Hepatocyte (in vitro differentiated cells): ENCODE measurements at regions not wholly inside any gene's neighbourhood (a gene's known extent, or its start where the extent isn't known, plus 50 kb on each side); places are given as distances from the start of the nearest gene placed in this dataset.

Experiments
- DNase-seq: peaks from one replicate; pipeline ENCODE4 v3.0.0-alpha.2; 2016; ENCODE audit warnings: low spot score
- H2AFZ ChIP-seq: fragments of 200-600 bp; sonication (generic); 2 replicates; pipeline ENCODE4 v1.6.0; 2016; ENCODE audit warnings: antibody characterized with exemption, mild to moderate bottlenecking
- H3K27ac ChIP-seq: fragments of 200-600 bp; sonication (generic); 2 replicates; pipeline ENCODE4 v1.5.1; 2016; ENCODE audit warnings: mild to moderate bottlenecking
- H3K27me3 ChIP-seq: fragments of 200-600 bp; sonication (generic); 2 replicates; pipeline ENCODE4 v1.6.1; 2016
- H3K36me3 ChIP-seq: fragments of 200-600 bp; sonication (generic); replicated peaks from 2 replicates; pipeline ENCODE4 v1.5.1; 2016; ENCODE audit warnings: low read depth; ENCODE audit not compliant: insufficient read depth
- H3K4me1 ChIP-seq: fragments of 200-600 bp; sonication (generic); 2 replicates; pipeline ENCODE4 v1.5.1; 2016; ENCODE audit warnings: mild to moderate bottlenecking, moderate library complexity; ENCODE audit not compliant: insufficient read depth
- H3K4me2 ChIP-seq: fragments of 200-600 bp; sonication (generic); 2 replicates; pipeline ENCODE4 v1.6.0; 2016
- H3K4me3 ChIP-seq: fragments of 200-600 bp; sonication (generic); 2 replicates; pipeline ENCODE4 v1.5.1; 2016; ENCODE audit warnings: mild to moderate bottlenecking
- H3K79me2 ChIP-seq: fragments of 200-600 bp; sonication (generic); 2 replicates; pipeline ENCODE4 v1.6.0; 2017; ENCODE audit warnings: mild to moderate bottlenecking
- H3K9me2 ChIP-seq: fragments of 200-600 bp; sonication (generic); replicated peaks from 2 replicates; pipeline ENCODE4 v1.6.0; 2017; ENCODE audit warnings: mild to moderate bottlenecking; ENCODE audit not compliant: insufficient read depth
- H3K9me3 ChIP-seq: fragments of 200-600 bp; sonication (generic); 2 replicates; pipeline ENCODE4 v1.5.1; 2016; ENCODE audit warnings: low read depth, mild to moderate bottlenecking
- H4K20me1 ChIP-seq: fragments of 200-600 bp; sonication (generic); 2 replicates; pipeline ENCODE4 v1.6.0; 2016; ENCODE audit warnings: mild to moderate bottlenecking; ENCODE audit not compliant: insufficient read depth, poor library complexity, severe bottlenecking
- EZH2 ChIP-seq: fragments of 200-600 bp; sonication (generic); IDR thresholded peaks from 2 replicates; pipeline ENCODE4 v1.6.1; 2016; ENCODE audit warnings: antibody characterized with exemption, mild to moderate bottlenecking, borderline replicate concordance
- EZH2phosphoT487 ChIP-seq: fragments of 200-600 bp; sonication (generic); IDR thresholded peaks from one replicate; pipeline ENCODE4 v1.6.1; 2018; ENCODE audit warnings: antibody characterized with exemption, mild to moderate bottlenecking, low read depth, moderate library complexity; ENCODE audit not compliant: unreplicated experiment, severe bottlenecking
- WGBS: methylation state at CpG from one replicate; pipeline ENCODE4 v1.1.6; 2016; ENCODE audit warnings: low lambda C conversion rate; ENCODE audit errors: missing lambda C conversion rate; 5-methylcytosine and 5-hydroxymethylcytosine counted together
- TF ChIP-seq, protein P1 (sequence below): fragments of 200-600 bp; sonication (generic); IDR thresholded peaks from 2 replicates; pipeline ENCODE4 v1.5.1; 2016; ENCODE audit warnings: antibody characterized with exemption, mild to moderate bottlenecking; ENCODE audit not compliant: poor library complexity

DNA sequence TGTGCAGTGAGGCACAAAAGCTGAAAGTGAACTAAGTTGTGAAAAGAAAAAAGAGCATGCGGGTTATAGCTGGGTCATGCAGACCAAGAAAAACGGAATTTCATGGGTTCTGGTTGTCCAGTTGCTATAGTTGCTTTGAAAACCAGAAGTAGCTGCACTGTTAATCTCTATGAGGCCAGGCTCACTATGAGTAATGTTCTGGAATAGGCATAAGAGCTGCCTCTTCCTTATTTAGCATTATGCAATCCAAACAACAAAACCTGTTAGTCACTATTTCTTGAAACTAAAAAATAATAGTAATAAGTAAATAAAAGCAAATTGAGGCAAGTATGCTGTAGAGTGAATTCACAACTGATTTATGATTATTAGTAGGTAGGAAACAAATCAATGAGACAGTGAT, 1383.7 kb downstream of the MRPL39 start:
- Histone ChIP-seq H3K4me3 (no peak overlapping the region), H3K27me3 (no peaks in the 10 kb centered on the region), H3K36me3 (no peaks in the 10 kb centered on the region), H3K79me2 (no peaks in the 10 kb centered on the region), H3K9me2 (no peaks in the 10 kb centered on the region), H3K27ac (no peak overlapping the region), H3K4me2 (no peak overlapping the region), H2AFZ (no peak overlapping the region), H3K4me1 (no peaks in the 10 kb centered on the region), H4K20me1 (no peaks in the 10 kb centered on the region), H3K9me3 (no peaks in the 10 kb centered on the region)
- 46% methylated on average over 2 of the region's 2 CpGs for WGBS
- TF ChIP-seq, protein P1, sequence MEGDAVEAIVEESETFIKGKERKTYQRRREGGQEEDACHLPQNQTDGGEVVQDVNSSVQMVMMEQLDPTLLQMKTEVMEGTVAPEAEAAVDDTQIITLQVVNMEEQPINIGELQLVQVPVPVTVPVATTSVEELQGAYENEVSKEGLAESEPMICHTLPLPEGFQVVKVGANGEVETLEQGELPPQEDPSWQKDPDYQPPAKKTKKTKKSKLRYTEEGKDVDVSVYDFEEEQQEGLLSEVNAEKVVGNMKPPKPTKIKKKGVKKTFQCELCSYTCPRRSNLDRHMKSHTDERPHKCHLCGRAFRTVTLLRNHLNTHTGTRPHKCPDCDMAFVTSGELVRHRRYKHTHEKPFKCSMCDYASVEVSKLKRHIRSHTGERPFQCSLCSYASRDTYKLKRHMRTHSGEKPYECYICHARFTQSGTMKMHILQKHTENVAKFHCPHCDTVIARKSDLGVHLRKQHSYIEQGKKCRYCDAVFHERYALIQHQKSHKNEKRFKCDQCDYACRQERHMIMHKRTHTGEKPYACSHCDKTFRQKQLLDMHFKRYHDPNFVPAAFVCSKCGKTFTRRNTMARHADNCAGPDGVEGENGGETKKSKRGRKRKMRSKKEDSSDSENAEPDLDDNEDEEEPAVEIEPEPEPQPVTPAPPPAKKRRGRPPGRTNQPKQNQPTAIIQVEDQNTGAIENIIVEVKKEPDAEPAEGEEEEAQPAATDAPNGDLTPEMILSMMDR, result no peak
- no peak for TF ChIP-seq EZH2
- TF ChIP-seq EZH2phosphoT487, result no peak
- no peak for DNase-seq

GRCh38 chr21:24222676-24223075, 1384.6 kb downstream of the MRPL39 start:
- H4K20me1 ChIP-seq, result no peaks in the 10 kb centered on the region
- no peak overlapping the region for H3K4me3 ChIP-seq
- DNase-seq, result no peak
- no peaks in the 10 kb centered on the region for H3K36me3 ChIP-seq
- H3K4me1 ChIP-seq, result no peaks in the 10 kb centered on the region
- H3K9me2 ChIP-seq, result no peaks in the 10 kb centered on the region
- no peaks in the 10 kb centered on the region for H3K9me3 ChIP-seq
- TF ChIP-seq EZH2 (no peak), EZH2phosphoT487 (no peak)
- TF ChIP-seq, protein P1, result no peak
- no peak overlapping the region for H3K27ac ChIP-seq
- H3K4me2 ChIP-seq, result no peak overlapping the region
- H3K27me3 ChIP-seq, result no peaks in the 10 kb centered on the region
- H3K79me2 ChIP-seq, result no peaks in the 10 kb centered on the region
- H2AFZ ChIP-seq, result no peak overlapping the region
- WGBS, result 73% methylated on average over 3 of the region's 3 CpGs

GRCh38 chr21:24220446-24220845, 1386.8 kb downstream of the MRPL39 start:
- Histone ChIP-seq H3K27me3 (no peaks in the 10 kb centered on the region), H3K9me2 (no peaks in the 10 kb centered on the region), H3K4me3 (no peak overlapping the region), H3K79me2 (no peaks in the 10 kb centered on the region), H3K4me1 (no peaks in the 10 kb centered on the region), H3K4me2 (no peak overlapping the region), H3K36me3 (no peaks in the 10 kb centered on the region), H4K20me1 (no peaks in the 10 kb centered on the region), H3K27ac (no peak overlapping the region), H2AFZ (no peak overlapping the region), H3K9me3 (no peaks in the 10 kb centered on the region)
- no peak for DNase-seq
- TF ChIP-seq EZH2phosphoT487 (no peak), EZH2 (no peak)
- TF ChIP-seq, protein P1, result no peak
- 57% methylated on average over 2 of the region's 2 CpGs for WGBS

GRCh38 chr21:24217151-24217550, 1390.1 kb downstream of the MRPL39 start:
- Histone ChIP-seq H3K9me2 (no peaks in the 10 kb centered on the region), H3K4me3 (no peak overlapping the region), H3K36me3 (no peaks in the 10 kb centered on the region), H3K27me3 (no peaks in the 10 kb centered on the region), H2AFZ (no peak overlapping the region), H4K20me1 (no peaks in the 10 kb centered on the region), H3K9me3 (no peaks in the 10 kb centered on the region), H3K4me2 (no peak overlapping the region), H3K79me2 (no peaks in the 10 kb centered on the region), H3K4me1 (no peaks in the 10 kb centered on the region), H3K27ac (no peak overlapping the region)
- no peak for DNase-seq
- 63% methylated on average over 4 of the region's 4 CpGs for WGBS
- TF ChIP-seq EZH2 (no peak), EZH2phosphoT487 (no peak)
- TF ChIP-seq, protein P1, result no peak
